Forelimb muscle (tissue), 1 donor: ENCODE measurements at regions not wholly inside any gene's neighbourhood (a gene's known extent, or its start where the extent isn't known, plus 50 kb on each side); places are given as distances from the start of the nearest gene placed in this dataset.
"Not testable (repeated sequence)": the region's sequence is repeated elsewhere in the genome, so short reads cannot be mapped to it uniquely, and the experiment has no call there.

ENCODE experiments used
- DNase-seq: peaks from one replicate; pipeline ENCODE4 v3.0.0-alpha.2; 2013; ENCODE audit warnings: low read depth

GRCh38 chrX:21219208-21219607 lies 155.0 kb upstream of the CNKSR2 start:
- DNase-seq, result not testable (repeated sequence)

- no peak for DNase-seq
These were observed 148.6 kb upstream of the CNKSR2 start for GRCh38 chrX:21225643-21226042.

- DNase-seq, result not testable (repeated sequence)
These were observed 145.2 kb upstream of the CNKSR2 start for GRCh38 chrX:21228974-21229373.

- no peak for DNase-seq
These were observed 119.1 kb upstream of the CNKSR2 start for GRCh38 chrX:21255032-21255618.

- DNase-seq, result no peak
These were observed 107.3 kb upstream of the CNKSR2 start for GRCh38 chrX:21266949-21267348.

- DNase-seq, result no peak
These were observed 97.3 kb upstream of the CNKSR2 start for GRCh38 chrX:21276736-21277433.

GRCh38 chrX:21289232-21289631 lies 85.0 kb upstream of the CNKSR2 start:
- no peak for DNase-seq

- DNase-seq, result no peak
These were observed 78.9 kb upstream of the CNKSR2 start for GRCh38 chrX:21295246-21295820.

GRCh38 chrX:21305799-21306336 lies 68.3 kb upstream of the CNKSR2 start:
- DNase-seq, result no peak

GRCh38 chrX:21319323-21319722 lies 54.9 kb upstream of the CNKSR2 start:
- no peak for DNase-seq
